Stimulated activated CD8-positive, alpha-beta memory T cell treated with anti-CD3 and anti-CD28 coated beads, Interleukin-12 subunit alpha, Interleukin-12 subunit beta, amount 100 ng/mL, for 1 hour (primary cell): ENCODE measurements at regions not wholly inside any gene's neighbourhood (a gene's known extent, or its start where the extent isn't known, plus 50 kb on each side); places are given as distances from the start of the nearest gene placed in this dataset.

Source experiments
- DNase-seq: peaks from one replicate; pipeline ENCODE4 v3.0.0-alpha.2; 2020; ENCODE audit warnings: low read depth

DNA sequence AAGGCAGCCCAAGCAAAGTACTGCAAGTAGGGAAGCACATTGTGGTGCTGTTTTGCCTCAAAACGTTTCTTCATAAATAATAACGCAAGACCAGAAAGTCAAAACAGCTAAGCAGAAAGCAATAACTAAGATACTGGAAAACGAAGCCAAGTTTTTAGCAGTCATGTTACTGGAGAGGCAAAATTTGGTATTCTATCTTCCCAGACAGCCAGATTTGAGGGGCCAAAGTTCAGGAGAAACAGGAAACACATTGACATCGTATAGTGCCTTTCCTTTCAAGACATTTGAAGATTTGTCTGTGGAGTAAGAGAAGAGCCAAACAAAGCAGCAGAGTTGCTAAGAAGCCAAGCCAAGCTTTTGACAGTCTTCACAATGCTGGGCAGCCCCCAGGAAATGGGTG, 843.6 kb upstream of the NECTIN3 start:
- DNase-seq: no peak

DNA sequence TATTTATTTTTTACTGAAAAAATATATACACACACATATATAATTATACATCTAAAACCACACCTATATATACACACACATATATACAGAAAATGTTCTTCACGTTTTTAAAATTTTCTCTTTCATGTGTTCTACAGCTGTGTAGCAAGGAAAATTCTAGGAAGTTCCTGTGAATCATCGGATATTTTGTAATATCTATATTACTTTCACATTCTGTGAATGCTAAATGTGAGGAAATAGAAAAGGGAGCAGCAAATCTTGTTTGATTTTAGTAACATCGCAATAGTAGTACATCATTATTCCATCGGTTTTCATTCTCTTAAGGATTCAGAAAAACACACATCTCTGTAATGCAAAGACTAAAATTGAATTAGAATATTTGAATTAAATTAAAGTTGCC, 836.8 kb upstream of the NECTIN3 start:
- no peak for DNase-seq

DNA sequence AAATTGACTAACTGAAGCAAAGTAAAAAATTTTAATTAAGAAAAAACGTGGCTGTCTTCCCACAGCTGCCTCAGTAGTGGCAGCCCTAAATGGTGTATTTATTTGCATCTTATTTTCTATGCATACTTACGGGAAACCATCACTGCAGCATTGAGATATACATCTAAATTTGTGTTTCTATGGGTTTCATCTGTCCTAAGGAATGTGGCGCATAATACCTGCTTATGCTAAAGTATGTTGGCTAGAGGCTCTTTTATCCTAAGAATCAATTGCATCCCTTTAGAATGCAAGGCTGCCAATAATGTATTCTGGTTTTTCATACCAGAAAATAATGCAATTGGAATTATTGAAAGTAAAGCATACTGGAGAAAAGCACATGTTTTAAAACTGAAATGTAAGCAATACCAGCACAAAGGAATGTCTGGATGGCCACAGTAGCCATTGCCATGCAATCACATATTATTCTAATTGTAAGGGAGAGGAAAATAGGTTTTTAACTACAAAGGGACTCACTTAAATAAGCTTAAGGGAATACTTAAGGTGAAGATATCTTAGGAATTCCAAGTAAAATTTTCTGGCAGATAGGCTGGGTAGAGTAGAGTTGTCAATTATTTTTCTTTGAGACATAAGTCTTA, 834.5 kb upstream of the NECTIN3 start:
- DNase-seq: no peak

GRCh38 chr3:110243081-110243480, 828.5 kb upstream of the NECTIN3 start:
- DNase-seq: no peak

DNA sequence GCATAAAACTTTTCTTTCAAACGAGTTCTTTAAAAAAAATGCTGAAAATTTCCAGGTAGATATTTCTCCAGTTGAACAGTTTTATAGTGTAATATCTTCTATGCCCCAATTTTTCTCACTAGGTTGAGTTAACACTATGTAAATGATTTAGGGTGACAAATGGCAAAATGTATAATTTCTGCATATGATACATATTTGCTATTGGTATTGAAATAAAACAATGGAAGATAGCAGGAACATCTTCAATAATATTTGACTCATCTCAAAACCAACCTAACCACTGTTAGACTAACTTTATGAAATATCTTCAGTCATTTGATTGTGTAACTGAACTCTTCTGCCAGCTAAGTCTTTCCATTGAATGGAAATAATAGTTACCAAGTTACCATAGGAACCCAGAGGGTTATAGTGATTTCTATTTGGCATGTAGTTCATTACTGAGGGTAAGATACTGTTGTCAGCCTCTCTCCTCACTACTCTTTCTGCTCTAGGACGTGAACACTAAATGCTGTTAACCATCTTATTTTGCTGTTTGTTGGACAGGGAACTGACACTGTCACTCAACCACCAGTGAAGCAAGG, 824.7 kb upstream of the NECTIN3 start:
- DNase-seq: no peak

GRCh38 chr3:110248666-110249065, 823.0 kb upstream of the NECTIN3 start:
- DNase-seq: no peak

GRCh38 chr3:110253794-110254193, 817.8 kb upstream of the NECTIN3 start:
- DNase-seq: no peak

DNA sequence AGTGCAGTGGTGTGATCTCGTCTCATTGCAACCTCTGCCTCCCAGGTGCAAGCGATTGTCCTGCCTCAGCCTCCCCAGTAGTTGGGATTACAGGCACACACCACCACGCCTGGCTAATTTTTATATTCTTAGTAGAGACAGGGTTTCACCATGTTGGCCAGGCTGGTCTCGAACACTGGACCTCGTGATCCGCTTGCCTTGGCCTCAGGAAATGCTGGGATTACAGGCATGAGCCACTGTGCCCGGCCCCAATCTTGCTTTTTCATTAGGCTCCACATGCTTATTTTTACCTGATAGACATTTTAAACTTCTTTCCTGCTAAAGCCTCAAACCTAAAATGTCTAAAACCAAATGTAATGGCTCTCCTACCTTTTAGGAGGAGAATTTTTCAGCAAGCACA, 817.0 kb upstream of the NECTIN3 start:
- DNase-seq: no peak

DNA sequence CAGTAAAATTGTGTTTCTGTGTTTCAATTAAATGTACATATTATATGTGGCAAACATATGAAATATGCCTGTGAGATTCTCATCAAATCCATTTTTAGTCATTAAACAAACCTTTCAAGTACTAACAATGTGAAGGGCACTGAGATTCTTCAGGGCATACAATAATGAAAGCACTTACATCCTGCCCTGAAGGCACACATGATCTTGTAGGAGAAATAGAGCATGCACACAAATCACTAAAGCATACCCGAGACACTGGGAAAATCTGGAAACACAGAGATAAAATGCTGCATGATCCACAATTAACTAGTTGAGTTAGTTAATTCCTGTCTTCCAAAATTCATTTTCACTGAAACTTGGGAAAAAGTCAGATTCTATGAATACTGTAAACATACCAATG, 810.5 kb upstream of the NECTIN3 start:
- no peak for DNase-seq

- DNase-seq: no peak
Measured at GRCh38 chr3:110262896-110263295, 808.7 kb upstream of the NECTIN3 start.

- DNase-seq: no peak
Measured at GRCh38 chr3:110265302-110265701, 806.3 kb upstream of the NECTIN3 start.

- no peak for DNase-seq
Measured at GRCh38 chr3:110267304-110267845, 804.2 kb upstream of the NECTIN3 start.

GRCh38 chr3:110272525-110272924, 799.1 kb upstream of the NECTIN3 start:
- DNase-seq: no peak

- DNase-seq: no peak
Measured at GRCh38 chr3:110291886-110292501, 779.6 kb upstream of the NECTIN3 start.

GRCh38 chr3:110293660-110294059, 778.0 kb upstream of the NECTIN3 start:
- no peak for DNase-seq

- no peak for DNase-seq
Measured at GRCh38 chr3:110296885-110297284, 774.7 kb upstream of the NECTIN3 start.

DNA sequence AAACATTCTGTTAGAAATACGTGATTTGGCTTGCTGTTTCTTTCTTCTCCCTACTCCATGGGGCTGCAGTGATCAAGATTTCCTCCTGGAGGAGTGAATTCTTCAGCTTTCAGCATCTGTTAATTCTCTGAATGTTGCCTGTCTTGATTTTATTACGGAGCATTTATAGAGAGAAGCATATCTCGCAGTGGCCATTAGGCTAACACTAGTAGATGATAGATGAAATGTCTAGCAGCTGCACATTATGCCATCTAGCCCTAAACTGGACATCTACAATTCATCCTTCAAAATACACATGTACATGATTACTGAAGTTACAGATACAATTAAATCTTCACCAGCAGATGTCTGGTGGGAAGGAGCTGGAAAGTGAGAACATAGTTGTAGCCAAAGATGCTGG, 769.8 kb upstream of the NECTIN3 start:
- DNase-seq: no peak

- DNase-seq: no peak
Measured at GRCh38 chr3:110307065-110307809, 764.4 kb upstream of the NECTIN3 start.

DNA sequence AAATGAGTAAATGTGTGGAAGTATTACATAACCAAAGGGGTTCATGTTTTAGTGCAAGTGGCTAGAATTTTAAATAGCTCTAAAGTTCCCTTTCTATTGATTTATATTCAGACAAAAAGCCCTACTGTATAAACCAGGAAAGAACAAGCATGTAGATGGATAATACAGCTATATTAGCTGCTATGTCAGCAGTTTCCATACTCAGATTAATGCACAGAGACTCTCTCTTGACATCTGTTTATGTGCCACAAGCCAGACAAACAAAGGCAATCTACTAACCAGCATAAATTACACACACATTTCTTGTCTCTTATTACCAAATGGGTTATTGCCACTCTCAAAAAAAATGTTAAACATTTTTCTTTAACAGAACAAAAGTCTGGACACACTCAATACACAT, 760.1 kb upstream of the NECTIN3 start:
- DNase-seq: no peak

DNA sequence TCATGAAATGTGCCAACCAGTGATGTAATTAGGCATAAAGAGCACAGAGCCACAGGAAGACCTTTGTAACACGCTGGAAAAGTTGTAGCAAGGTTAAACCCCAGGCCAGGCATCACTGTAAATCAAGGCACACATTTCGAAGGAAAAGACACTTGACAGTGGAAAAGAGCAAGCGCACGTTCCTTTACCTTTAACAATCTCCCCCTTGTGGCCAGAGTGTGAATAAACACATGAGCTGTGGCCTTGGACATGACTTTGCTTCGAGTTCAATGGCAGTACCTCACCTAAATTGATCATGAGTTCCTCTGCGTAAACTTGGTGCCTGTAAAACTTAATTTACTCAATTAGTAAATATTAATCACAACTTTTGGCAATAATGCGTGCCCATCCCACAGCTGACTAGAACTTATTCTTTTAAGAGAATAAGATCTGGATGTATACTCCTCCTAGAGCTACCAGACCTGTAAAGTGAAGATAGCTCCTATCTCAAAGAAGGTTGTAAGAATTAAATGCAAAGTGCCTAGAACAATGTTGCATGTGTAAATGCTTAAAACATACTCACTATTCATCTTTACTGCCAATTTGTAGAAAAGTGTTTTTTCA, 757.0 kb upstream of the NECTIN3 start:
- DNase-seq: peak; percentile 36

- DNase-seq: no peak
Measured at GRCh38 chr3:110318108-110318507, 753.5 kb upstream of the NECTIN3 start.

- no peak for DNase-seq
Measured at GRCh38 chr3:110323349-110323748, 748.3 kb upstream of the NECTIN3 start.
